ENCODE measurements at regions not wholly inside any gene's neighbourhood (a gene's known extent, or its start where the extent isn't known, plus 50 kb on each side); places are given as distances from the start of the nearest gene placed in this dataset.

- Mint-ChIP-seq H3K36me3 (no peaks in the 10 kb centered on the region), H3K27ac (no peak overlapping the region)
- H3F3A ChIP-seq (ENCODE audit: low read depth): no peaks in the 10 kb centered on the region
Observed at GRCh38 chr7:21218155-21218554, 209.7 kb upstream of the SP4 start.

GRCh38 chr7:21221130-21221529 lies 206.8 kb upstream of the SP4 start:
- H3K9me3 ChIP-seq (ENCODE audit: low read depth): no peaks in the 10 kb centered on the region
- H3K4me2 ChIP-seq: no peak overlapping the region
- no peaks in the 10 kb centered on the region for H3K4me1 Mint-ChIP-seq
- H3K79me2 ChIP-seq (ENCODE audit: low read depth): no peaks in the 10 kb centered on the region
- H3K4me3 ChIP-seq: no peak overlapping the region
- no peaks in the 10 kb centered on the region for H3K9me3 Mint-ChIP-seq
- no peaks in the 10 kb centered on the region for H3K4me1 ChIP-seq
- H3K27me3 ChIP-seq: no peaks in the 10 kb centered on the region
- no peak for DNase-seq (ENCODE audit: low spot score)
- H3K4me3 Mint-ChIP-seq: no peak overlapping the region
- no peak overlapping the region for H3K27ac Mint-ChIP-seq
- no peak overlapping the region for H3K27ac ChIP-seq
- H3K36me3 ChIP-seq: no peaks in the 10 kb centered on the region
- no peak overlapping the region for H3K9ac ChIP-seq
- no peaks in the 10 kb centered on the region for H3K36me3 Mint-ChIP-seq
- H4K20me1 ChIP-seq (ENCODE audit: low read depth): no peaks in the 10 kb centered on the region
- no peaks in the 10 kb centered on the region for H3F3A ChIP-seq (ENCODE audit: low read depth)
- TF ChIP-seq CTCF (IDR thresholded peaks at IDR 0.05) (no peak), EZH2phosphoT487 (IDR thresholded peaks at IDR 0.05) (no peak), EZH2 (IDR thresholded peaks at IDR 0.05) (no peak)
- no peak overlapping the region for H2AFZ ChIP-seq (replicated peaks)
- no peaks in the 10 kb centered on the region for H3K27me3 Mint-ChIP-seq (ENCODE audit: insufficient read depth, low read depth)

More at GRCh38 chr7:21218155-21218554, 209.7 kb upstream of the SP4 start:
- H3K36me3 ChIP-seq: no peaks in the 10 kb centered on the region
- H3K4me3 ChIP-seq: no peak overlapping the region
- no peaks in the 10 kb centered on the region for H3K4me1 ChIP-seq
- Mint-ChIP-seq H3K27me3 (ENCODE audit: insufficient read depth, low read depth) (no peaks in the 10 kb centered on the region), H3K4me3 (no peak overlapping the region), H3K4me1 (no peaks in the 10 kb centered on the region), H3K9me3 (no peaks in the 10 kb centered on the region)
- H2AFZ ChIP-seq (replicated peaks): no peak overlapping the region
- H3K27ac ChIP-seq: no peak overlapping the region
- no peaks in the 10 kb centered on the region for H3K79me2 ChIP-seq (ENCODE audit: low read depth)
- no peak overlapping the region for H3K4me2 ChIP-seq
- H3K9me3 ChIP-seq (ENCODE audit: low read depth): no peaks in the 10 kb centered on the region
- no peak for DNase-seq (ENCODE audit: low spot score)
- TF ChIP-seq EZH2 (IDR thresholded peaks at IDR 0.05): no peak
- TF ChIP-seq CTCF (IDR thresholded peaks at IDR 0.05): no peak
- TF ChIP-seq EZH2phosphoT487 (IDR thresholded peaks at IDR 0.05): no peak
- no peaks in the 10 kb centered on the region for H3K27me3 ChIP-seq
- H4K20me1 ChIP-seq (ENCODE audit: low read depth): no peaks in the 10 kb centered on the region
- H3K9ac ChIP-seq: no peak overlapping the region

- Mint-ChIP-seq H3K4me1 (no peaks in the 10 kb centered on the region), H3K36me3 (no peaks in the 10 kb centered on the region), H3K9me3 (peaks cover 5% of the 10 kb centered on the region), H3K27ac (no peak overlapping the region), H3K27me3 (ENCODE audit: insufficient read depth, low read depth) (peaks cover 2% of the 10 kb centered on the region), H3K4me3 (no peak overlapping the region)
- Histone ChIP-seq H3K4me2 (no peak overlapping the region), H3K79me2 (ENCODE audit: low read depth) (no peaks in the 10 kb centered on the region), H3K36me3 (no peaks in the 10 kb centered on the region), H3K27me3 (no peaks in the 10 kb centered on the region), H3K27ac (no peak overlapping the region), H3F3A (ENCODE audit: low read depth) (no peaks in the 10 kb centered on the region), H2AFZ (replicated peaks) (no peak overlapping the region), H4K20me1 (ENCODE audit: low read depth) (no peaks in the 10 kb centered on the region), H3K9ac (no peak overlapping the region), H3K4me3 (no peak overlapping the region), H3K9me3 (ENCODE audit: low read depth) (no peaks in the 10 kb centered on the region), H3K4me1 (peaks cover 3% of the 10 kb centered on the region)
- DNase-seq (ENCODE audit: low spot score): no peak
- TF ChIP-seq CTCF (IDR thresholded peaks at IDR 0.05): no peak
- TF ChIP-seq EZH2phosphoT487 (IDR thresholded peaks at IDR 0.05): no peak
- TF ChIP-seq EZH2 (IDR thresholded peaks at IDR 0.05): no peak
Observed at GRCh38 chr7:21238400-21239116, 189.3 kb upstream of the SP4 start.

Data from neural progenitor cell (in vitro differentiated cells).